GM23248 (cell line): ENCODE measurements at regions not wholly inside any gene's neighbourhood (a gene's known extent, or its start where the extent isn't known, plus 50 kb on each side); places are given as distances from the start of the nearest gene placed in this dataset.
A peak's percentile ranks its signal among the peaks of the same experiment; 100 is the strongest.

Source experiments
- DNase-seq: peaks from one replicate; pipeline ENCODE4 v3.0.0-alpha.2; 2015
- H2AFZ ChIP-seq: fragments of 200-600 bp; sonication (generic); 2 replicates; pipeline ENCODE4 v1.6.1; 2016; ENCODE audit warnings: antibody characterized with exemption
- H3F3A ChIP-seq: fragments of 200-600 bp; sonication (generic); 2 replicates; pipeline ENCODE4 v1.6.1; 2016; ENCODE audit warnings: mild to moderate bottlenecking, antibody characterized with exemption, mixed run types; ENCODE audit not compliant: insufficient read depth
- H3K27ac ChIP-seq: fragments of 200-600 bp; sonication (generic); 2 replicates; pipeline ENCODE4 v1.5.1; 2016; ENCODE audit warnings: mild to moderate bottlenecking
- H3K27me3 ChIP-seq: fragments of 200-600 bp; sonication (generic); replicated peaks from 2 replicates; pipeline ENCODE4 v1.6.1; 2016; ENCODE audit warnings: mild to moderate bottlenecking; ENCODE audit not compliant: insufficient read depth
- H3K36me3 ChIP-seq: fragments of 200-600 bp; sonication (generic); 2 replicates; pipeline ENCODE4 v1.6.1; 2016; ENCODE audit warnings: low read depth, mild to moderate bottlenecking
- H3K4me1 ChIP-seq: fragments of 200-600 bp; sonication (generic); 2 replicates; pipeline ENCODE4 v1.6.1; 2016; ENCODE audit warnings: mild to moderate bottlenecking; ENCODE audit not compliant: insufficient read depth
- H3K4me2 ChIP-seq: fragments of 200-600 bp; sonication (generic); one replicate; pipeline ENCODE4 v1.6.1; 2016; ENCODE audit warnings: mild to moderate bottlenecking; ENCODE audit not compliant: unreplicated experiment
- H3K4me3 ChIP-seq: fragments of 200-600 bp; sonication (generic); 2 replicates; pipeline ENCODE4 v1.5.1; 2016; ENCODE audit warnings: mild to moderate bottlenecking
- H3K79me2 ChIP-seq: fragments of 200-600 bp; sonication (generic); 2 replicates; pipeline ENCODE4 v1.6.1; 2016; ENCODE audit warnings: mild to moderate bottlenecking; ENCODE audit not compliant: insufficient read depth
- H3K9ac ChIP-seq: fragments of 200-600 bp; sonication (generic); 2 replicates; pipeline ENCODE4 v1.6.1; 2016; ENCODE audit warnings: mild to moderate bottlenecking
- H3K9me2 ChIP-seq: fragments of 200-600 bp; sonication (generic); 2 replicates; pipeline ENCODE4 v1.6.1; 2016; ENCODE audit warnings: mixed run types, mild to moderate bottlenecking, moderate library complexity; ENCODE audit not compliant: insufficient read depth
- H3K9me3 ChIP-seq: fragments of 200-600 bp; sonication (generic); one replicate; pipeline ENCODE4 v1.6.1; 2017; ENCODE audit warnings: low read depth
- H4K20me1 ChIP-seq: fragments of 200-600 bp; sonication (generic); 2 replicates; pipeline ENCODE4 v1.6.0; 2016; ENCODE audit not compliant: insufficient read depth
- EZH2 ChIP-seq: fragments of 200-600 bp; sonication (generic); IDR thresholded peaks from 2 replicates; pipeline ENCODE4 v1.6.1; 2018; ENCODE audit warnings: antibody characterized with exemption, mild to moderate bottlenecking; ENCODE audit not compliant: insufficient read depth, poor library complexity, severe bottlenecking
- EZH2phosphoT487 ChIP-seq: fragments of 200-600 bp; sonication (generic); IDR thresholded peaks from 2 replicates; pipeline ENCODE4 v1.6.1; 2018; ENCODE audit warnings: antibody characterized with exemption, moderate library complexity, mild to moderate bottlenecking, low read depth; ENCODE audit not compliant: insufficient read depth
- WGBS, 2 experiments: methylation state at CpG; one replicate each; pipeline ENCODE4 v1.1.6; 2015 to 2017; ENCODE audit warnings: low lambda C conversion rate in 2 of 2, low coverage in 1 of 2; ENCODE audit errors: missing lambda C conversion rate in 2 of 2; 5-methylcytosine and 5-hydroxymethylcytosine counted together
- in situ Hi-C: fragments of 300-500 bp; cut with MboI; formaldehyde crosslinking; loops from 2 replicates; pipeline ENCODE4 v1.15.0; 2020

DNA sequence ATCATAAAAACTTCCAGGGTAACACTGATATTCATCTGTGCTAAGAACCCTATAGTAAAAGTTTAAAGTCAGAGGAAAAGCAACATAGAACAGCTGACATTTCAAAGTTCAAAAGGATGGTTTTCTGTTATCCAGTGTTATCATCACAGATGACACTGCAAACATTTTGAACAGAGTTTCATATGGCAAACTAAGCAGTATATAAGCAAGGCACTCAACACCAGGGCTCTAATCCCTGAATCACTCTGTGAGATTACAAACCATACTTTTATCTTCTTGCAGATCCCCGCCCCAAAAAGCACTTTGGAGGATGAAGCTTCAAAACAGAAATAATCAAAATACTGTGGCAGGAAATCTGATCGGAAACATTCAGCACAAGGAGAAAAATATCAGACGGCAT, 508.2 kb upstream of the KIF2B start:
- in situ Hi-C loops = no loop called here
- H3K27me3 ChIP-seq = no peaks in the 10 kb centered on the region
- no peaks in the 10 kb centered on the region for H3K4me1 ChIP-seq
- H4K20me1 ChIP-seq = no peaks in the 10 kb centered on the region
- no peaks in the 10 kb centered on the region for H3K36me3 ChIP-seq
- H3K9me2 ChIP-seq = no peaks in the 10 kb centered on the region
- H3F3A ChIP-seq = no peaks in the 10 kb centered on the region
- TF ChIP-seq EZH2 = no peak
- TF ChIP-seq EZH2phosphoT487 = no peak
- H3K79me2 ChIP-seq = no peaks in the 10 kb centered on the region
- DNase-seq = no peak
- H2AFZ ChIP-seq = no peak overlapping the region
- WGBS, 2 experiments = 2% methylated on average over 3 of the region's 3 CpGs
- peaks cover 12% of the 10 kb centered on the region for H3K9me3 ChIP-seq
- H3K4me3 ChIP-seq = no peak overlapping the region
- no peak overlapping the region for H3K9ac ChIP-seq
- no peak overlapping the region for H3K27ac ChIP-seq
- no peak overlapping the region for H3K4me2 ChIP-seq

DNA sequence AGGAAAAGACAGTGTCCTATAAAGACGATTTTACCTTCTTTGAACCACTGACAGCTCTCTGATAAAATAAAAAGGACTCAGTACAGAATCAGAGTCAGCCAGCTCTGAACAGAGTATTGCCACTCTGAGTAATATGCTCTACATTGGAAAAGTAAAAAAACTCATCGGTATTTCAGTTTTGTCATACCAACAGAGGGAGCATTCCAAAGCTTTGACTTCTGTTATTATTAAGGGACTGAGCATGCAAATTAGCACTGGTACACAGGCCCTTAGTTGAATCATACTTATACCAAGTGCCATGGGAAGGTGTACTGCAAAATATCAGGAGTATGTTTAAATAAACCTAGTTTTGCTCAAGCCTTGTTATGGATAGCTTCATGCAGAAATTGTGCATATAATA, 509.0 kb upstream of the KIF2B start:
- Histone ChIP-seq H3K9me3 (peaks cover 12% of the 10 kb centered on the region), H2AFZ (no peak overlapping the region), H3K4me3 (no peak overlapping the region), H3K36me3 (no peaks in the 10 kb centered on the region), H3K27ac (no peak overlapping the region), H4K20me1 (no peaks in the 10 kb centered on the region), H3K4me2 (no peak overlapping the region), H3F3A (no peaks in the 10 kb centered on the region), H3K9ac (no peak overlapping the region), H3K9me2 (no peaks in the 10 kb centered on the region), H3K4me1 (no peaks in the 10 kb centered on the region), H3K27me3 (no peaks in the 10 kb centered on the region), H3K79me2 (no peaks in the 10 kb centered on the region)
- 0 to 2% methylated on average over 2 of the region's 2 CpGs for WGBS, 2 experiments
- TF ChIP-seq EZH2phosphoT487 = no peak
- TF ChIP-seq EZH2 = no peak
- in situ Hi-C loops = no loop called here
- peak; percentile 10 for DNase-seq

DNA sequence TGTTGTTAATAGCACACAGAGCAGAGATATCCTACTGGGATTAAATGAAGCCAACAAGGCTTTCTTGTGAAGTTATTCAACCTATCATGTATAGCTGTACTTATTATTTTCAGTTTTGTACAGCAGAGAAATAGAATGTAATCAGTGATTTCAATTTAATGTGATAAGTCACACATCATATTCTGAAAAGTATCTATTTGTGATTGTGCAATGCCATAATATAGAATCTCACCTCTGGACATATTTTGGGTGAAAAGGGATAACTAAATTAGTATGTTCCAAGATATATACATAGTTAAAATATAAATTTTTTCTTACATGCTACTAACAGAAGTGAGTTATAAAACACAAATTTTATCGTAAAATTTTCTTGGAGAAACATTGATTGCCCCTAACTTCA, 544.3 kb upstream of the KIF2B start:
- Histone ChIP-seq H3K9ac (no peak overlapping the region), H3F3A (no peaks in the 10 kb centered on the region), H3K36me3 (no peaks in the 10 kb centered on the region), H3K4me1 (no peaks in the 10 kb centered on the region), H3K4me3 (no peak overlapping the region), H3K9me3 (peaks cover 4% of the 10 kb centered on the region), H3K4me2 (no peak overlapping the region), H3K9me2 (no peaks in the 10 kb centered on the region), H3K27ac (no peak overlapping the region), H3K79me2 (no peaks in the 10 kb centered on the region), H3K27me3 (no peaks in the 10 kb centered on the region), H4K20me1 (no peaks in the 10 kb centered on the region), H2AFZ (no peak overlapping the region)
- no peak for DNase-seq
- TF ChIP-seq EZH2 (no peak), EZH2phosphoT487 (no peak)
- WGBS, 2 experiments = 0 to 10% methylated on average over 1 of the region's 1 CpG
- in situ Hi-C loops = no loop called here

DNA sequence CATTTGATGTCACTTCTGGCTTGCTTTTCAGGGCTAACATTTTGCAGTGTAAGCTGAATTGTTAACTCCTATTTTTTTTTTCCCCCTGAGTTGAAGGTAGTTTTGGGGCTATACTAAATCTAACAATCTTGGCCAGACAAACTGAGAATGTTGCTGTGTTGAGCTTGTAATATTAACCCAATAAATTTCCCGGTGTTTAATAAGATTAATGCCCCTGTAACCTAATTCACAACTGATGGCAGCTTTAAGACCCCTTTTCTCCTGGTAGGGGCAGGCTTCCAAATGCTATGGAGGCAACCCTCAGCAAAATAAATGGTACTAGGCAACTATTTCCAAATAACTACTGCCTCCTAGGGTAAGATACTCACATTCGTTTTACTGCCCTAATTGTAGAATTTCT, 549.6 kb upstream of the KIF2B start:
- Histone ChIP-seq H3K4me1 (no peaks in the 10 kb centered on the region), H3K4me2 (no peak overlapping the region), H3K36me3 (no peaks in the 10 kb centered on the region), H3K9me2 (no peaks in the 10 kb centered on the region), H3K79me2 (no peaks in the 10 kb centered on the region), H3K4me3 (no peak overlapping the region), H3K9ac (no peak overlapping the region), H3K9me3 (peaks cover 4% of the 10 kb centered on the region), H2AFZ (no peak overlapping the region), H4K20me1 (no peaks in the 10 kb centered on the region), H3F3A (no peaks in the 10 kb centered on the region), H3K27me3 (no peaks in the 10 kb centered on the region), H3K27ac (no peak overlapping the region)
- no peak for DNase-seq
- TF ChIP-seq EZH2phosphoT487 (no peak), EZH2 (no peak)
- in situ Hi-C loops = no loop called here
- WGBS, 2 experiments = 2 to 3% methylated on average over 2 of the region's 2 CpGs

DNA sequence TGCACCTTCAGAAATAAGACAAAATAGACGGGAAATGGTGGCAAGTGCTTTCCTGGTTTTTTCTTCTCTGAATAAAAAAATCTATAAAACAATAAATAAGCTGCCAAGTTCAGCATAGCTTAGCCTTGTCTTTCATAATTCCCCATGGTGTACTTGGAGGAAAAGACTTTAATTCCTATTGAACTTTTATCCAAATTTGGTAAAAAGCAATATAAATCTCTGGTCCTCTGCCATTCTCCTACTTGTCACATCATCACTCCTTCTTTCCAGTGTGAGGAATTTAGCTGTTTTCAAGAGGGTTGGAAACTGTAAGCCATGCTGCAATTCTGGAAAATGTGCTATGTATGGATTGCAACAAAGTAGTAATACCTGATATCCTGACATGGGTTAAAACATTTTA, 551.8 kb upstream of the KIF2B start:
- Histone ChIP-seq H3K4me2 (no peak overlapping the region), H3F3A (no peaks in the 10 kb centered on the region), H3K9ac (no peak overlapping the region), H3K27me3 (no peaks in the 10 kb centered on the region), H3K4me1 (no peaks in the 10 kb centered on the region), H2AFZ (no peak overlapping the region), H3K4me3 (no peak overlapping the region), H3K79me2 (no peaks in the 10 kb centered on the region), H3K9me3 (no peaks in the 10 kb centered on the region), H3K27ac (no peak overlapping the region), H3K9me2 (no peaks in the 10 kb centered on the region), H3K36me3 (no peaks in the 10 kb centered on the region), H4K20me1 (no peaks in the 10 kb centered on the region)
- 4 to 8% methylated on average over 1 of the region's 1 CpG for WGBS, 2 experiments
- no peak for DNase-seq
- in situ Hi-C loops = no loop called here
- TF ChIP-seq EZH2 = no peak
- no peak for TF ChIP-seq EZH2phosphoT487
